ENCODE measurements at regions not wholly inside any gene's neighbourhood (a gene's known extent, or its start where the extent isn't known, plus 50 kb on each side); places are given as distances from the start of the nearest gene placed in this dataset.

GRCh38 chr5:113705657-113706056 lies 192.2 kb downstream of the YTHDC2 start:
- TF ChIP-seq EZH2 (IDR thresholded peaks at IDR 0.05; ENCODE audit: insufficient read depth, poor library complexity, severe bottlenecking) (no peak), EZH2phosphoT487 (IDR thresholded peaks at IDR 0.05; ENCODE audit: insufficient read depth, low read depth) (no peak)
